ENCODE measurements at regions not wholly inside any gene's neighbourhood (a gene's known extent, or its start where the extent isn't known, plus 50 kb on each side); places are given as distances from the start of the nearest gene placed in this dataset.

- H3K4me3 Mint-ChIP-seq: no peak overlapping the region
- no peaks in the 10 kb centered on the region for H3K27me3 Mint-ChIP-seq
- no peak overlapping the region for H3K27ac Mint-ChIP-seq
- no peak for ATAC-seq
- no peaks in the 10 kb centered on the region for H3K4me1 Mint-ChIP-seq
- H3K36me3 Mint-ChIP-seq: no peaks in the 10 kb centered on the region
- H3K9me3 Mint-ChIP-seq: no peaks in the 10 kb centered on the region
These were observed 312.2 kb upstream of the C11orf87 start for GRCh38 chr11:109109571-109110315.

- Mint-ChIP-seq H3K27ac (no peak overlapping the region), H3K4me3 (no peak overlapping the region), H3K4me1 (no peaks in the 10 kb centered on the region), H3K36me3 (no peaks in the 10 kb centered on the region), H3K27me3 (no peaks in the 10 kb centered on the region), H3K9me3 (no peaks in the 10 kb centered on the region)
- no peak for ATAC-seq
These were observed 309.7 kb upstream of the C11orf87 start for GRCh38 chr11:109112261-109112660.

- no peaks in the 10 kb centered on the region for H3K36me3 Mint-ChIP-seq
- H3K9me3 Mint-ChIP-seq: no peaks in the 10 kb centered on the region
- H3K27me3 Mint-ChIP-seq: no peaks in the 10 kb centered on the region
- H3K4me1 Mint-ChIP-seq: no peaks in the 10 kb centered on the region
- H3K27ac Mint-ChIP-seq: no peak overlapping the region
- H3K4me3 Mint-ChIP-seq: no peak overlapping the region
- ATAC-seq: peak; percentile 48
These were observed 309.1 kb upstream of the C11orf87 start for GRCh38 chr11:109112821-109113280.

- ATAC-seq: no peak
- H3K4me1 Mint-ChIP-seq: no peaks in the 10 kb centered on the region
- no peak overlapping the region for H3K27ac Mint-ChIP-seq
- H3K27me3 Mint-ChIP-seq: no peaks in the 10 kb centered on the region
- H3K4me3 Mint-ChIP-seq: no peak overlapping the region
- H3K36me3 Mint-ChIP-seq: no peaks in the 10 kb centered on the region
- H3K9me3 Mint-ChIP-seq: no peaks in the 10 kb centered on the region
These were observed 301.6 kb upstream of the C11orf87 start for GRCh38 chr11:109120341-109120740.

- no peak for ATAC-seq
- no peak overlapping the region for H3K4me3 Mint-ChIP-seq
- H3K4me1 Mint-ChIP-seq: no peaks in the 10 kb centered on the region
- H3K27ac Mint-ChIP-seq: no peak overlapping the region
- no peaks in the 10 kb centered on the region for H3K27me3 Mint-ChIP-seq
- H3K9me3 Mint-ChIP-seq: no peaks in the 10 kb centered on the region
- no peaks in the 10 kb centered on the region for H3K36me3 Mint-ChIP-seq
These were observed 300.6 kb upstream of the C11orf87 start for GRCh38 chr11:109121173-109121932.

- H3K27ac Mint-ChIP-seq: no peak overlapping the region
- no peak for ATAC-seq
- no peak overlapping the region for H3K4me3 Mint-ChIP-seq
- H3K4me1 Mint-ChIP-seq: no peaks in the 10 kb centered on the region
- H3K27me3 Mint-ChIP-seq: no peaks in the 10 kb centered on the region
- H3K36me3 Mint-ChIP-seq: no peaks in the 10 kb centered on the region
- no peaks in the 10 kb centered on the region for H3K9me3 Mint-ChIP-seq
These were observed 297.9 kb upstream of the C11orf87 start for GRCh38 chr11:109123816-109124787.

GRCh38 chr11:109130910-109131309 lies 291.1 kb upstream of the C11orf87 start:
- H3K4me3 Mint-ChIP-seq: no peak overlapping the region
- H3K27me3 Mint-ChIP-seq: no peaks in the 10 kb centered on the region
- peaks cover 5% of the 10 kb centered on the region for H3K4me1 Mint-ChIP-seq
- H3K36me3 Mint-ChIP-seq: no peaks in the 10 kb centered on the region
- no peak overlapping the region for H3K27ac Mint-ChIP-seq
- no peak for ATAC-seq
- peaks cover 5% of the 10 kb centered on the region for H3K9me3 Mint-ChIP-seq

- Mint-ChIP-seq H3K36me3 (no peaks in the 10 kb centered on the region), H3K9me3 (peaks cover 5% of the 10 kb centered on the region), H3K4me3 (no peak overlapping the region), H3K4me1 (peaks cover 5% of the 10 kb centered on the region), H3K27ac (peak overlapping the region; percentile 26), H3K27me3 (no peaks in the 10 kb centered on the region)
- peak; percentile 78 for ATAC-seq
These were observed 289.5 kb upstream of the C11orf87 start for GRCh38 chr11:109132539-109132938.

GRCh38 chr11:109133159-109133558 lies 288.8 kb upstream of the C11orf87 start:
- Mint-ChIP-seq H3K4me1 (peaks cover 5% of the 10 kb centered on the region), H3K4me3 (no peak overlapping the region), H3K9me3 (peaks cover 5% of the 10 kb centered on the region), H3K36me3 (no peaks in the 10 kb centered on the region), H3K27ac (peak overlapping the region; percentile 7), H3K27me3 (no peaks in the 10 kb centered on the region)
- peak; percentile 68 for ATAC-seq

GRCh38 chr11:109135627-109136026 lies 286.4 kb upstream of the C11orf87 start:
- peaks cover 12% of the 10 kb centered on the region for H3K27me3 Mint-ChIP-seq
- no peaks in the 10 kb centered on the region for H3K36me3 Mint-ChIP-seq
- no peak overlapping the region for H3K4me3 Mint-ChIP-seq
- peaks cover 5% of the 10 kb centered on the region for H3K4me1 Mint-ChIP-seq
- H3K27ac Mint-ChIP-seq: no peak overlapping the region
- peaks cover 9% of the 10 kb centered on the region for H3K9me3 Mint-ChIP-seq
- no peak for ATAC-seq

- H3K27ac Mint-ChIP-seq: no peak overlapping the region
- H3K4me3 Mint-ChIP-seq: no peak overlapping the region
- H3K4me1 Mint-ChIP-seq: no peaks in the 10 kb centered on the region
- H3K36me3 Mint-ChIP-seq: no peaks in the 10 kb centered on the region
- ATAC-seq: no peak
- H3K27me3 Mint-ChIP-seq: peaks cover 12% of the 10 kb centered on the region
- H3K9me3 Mint-ChIP-seq: peaks cover 9% of the 10 kb centered on the region
These were observed 283.8 kb upstream of the C11orf87 start for GRCh38 chr11:109138196-109138595.

GRCh38 chr11:109140426-109140825 lies 281.6 kb upstream of the C11orf87 start:
- H3K27me3 Mint-ChIP-seq: peaks cover 12% of the 10 kb centered on the region
- H3K4me3 Mint-ChIP-seq: no peak overlapping the region
- H3K4me1 Mint-ChIP-seq: no peaks in the 10 kb centered on the region
- no peaks in the 10 kb centered on the region for H3K36me3 Mint-ChIP-seq
- no peak for ATAC-seq
- peaks cover 12% of the 10 kb centered on the region for H3K9me3 Mint-ChIP-seq
- no peak overlapping the region for H3K27ac Mint-ChIP-seq

- ATAC-seq: no peak
- Mint-ChIP-seq H3K27ac (no peak overlapping the region), H3K4me1 (no peaks in the 10 kb centered on the region), H3K27me3 (peaks cover 12% of the 10 kb centered on the region), H3K9me3 (peaks cover 7% of the 10 kb centered on the region), H3K4me3 (no peak overlapping the region), H3K36me3 (no peaks in the 10 kb centered on the region)
These were observed 281.0 kb upstream of the C11orf87 start for GRCh38 chr11:109140857-109141515.

GRCh38 chr11:109145287-109145686 lies 276.7 kb upstream of the C11orf87 start:
- H3K27ac Mint-ChIP-seq: no peak overlapping the region
- H3K4me1 Mint-ChIP-seq: no peaks in the 10 kb centered on the region
- no peaks in the 10 kb centered on the region for H3K36me3 Mint-ChIP-seq
- H3K4me3 Mint-ChIP-seq: no peak overlapping the region
- peaks cover 3% of the 10 kb centered on the region for H3K27me3 Mint-ChIP-seq
- H3K9me3 Mint-ChIP-seq: peaks cover 4% of the 10 kb centered on the region
- ATAC-seq: no peak

Data from stimulated activated memory B cell treated with anti-CD40 and anti-IgM and Interleukin-4, amounts not matched to agents 10 μg/mL and 1 μg/mL and 100 μg/mL, for 72 hours (primary cell).